ENCODE measurements at regions not wholly inside any gene's neighbourhood (a gene's known extent, or its start where the extent isn't known, plus 50 kb on each side); places are given as distances from the start of the nearest gene placed in this dataset.
A peak's percentile ranks its signal among the peaks of the same experiment; 100 is the strongest.

- ATAC-seq (replicated peaks in 6 of 8) = no peak
- peaks cover 2 to 9% of the 10 kb centered on the region in 2 donors for H3K4me1 ChIP-seq (replicated peaks in 1 of 2)
- in situ Hi-C loops (cut with MboI; ENCODE audit: low pct_unique_long_range_greater_than_20kb in 2 of 9, low sequenced_read_pairs in 9 of 9, unreplicated experiment in 9 of 9) = no loop called here
- WGBS, 10 experiments = 100% methylated on average over 1 of the region's 1 CpG; no CpG with 5 or more reads in 9 of the 10 experiments
- no peak overlapping the region for H3K27ac ChIP-seq
- H3K4me3 ChIP-seq = no peak overlapping the region
Measured at GRCh38 chr2:207240649-207241048, 74.9 kb upstream of the KLF7 start.

- ATAC-seq (replicated peaks in 6 of 8) = no peak
- Histone ChIP-seq H3K4me1 (replicated peaks in 1 of 2) (peaks cover 2 to 9% of the 10 kb centered on the region in 2 donors), H3K4me3 (no peak overlapping the region), H3K27ac (no peak overlapping the region)
- WGBS, 10 experiments = 21 to 95% (median 57%) methylated on average over 1 to 2 of the region's 3 CpGs; no CpG with 5 or more reads in 4 of the 10 experiments
- in situ Hi-C loops (cut with MboI; ENCODE audit: low pct_unique_long_range_greater_than_20kb in 2 of 9, low sequenced_read_pairs in 9 of 9, unreplicated experiment in 9 of 9) = no loop called here
Measured at GRCh38 chr2:207241198-207241597, 75.5 kb upstream of the KLF7 start.

GRCh38 chr2:207243601-207244000, 77.9 kb upstream of the KLF7 start:
- ATAC-seq (replicated peaks in 6 of 8) = no peak
- H3K4me1 ChIP-seq (replicated peaks in 1 of 2) = peaks cover 2 to 9% of the 10 kb centered on the region in 2 donors
- H3K27ac ChIP-seq = no peak overlapping the region
- in situ Hi-C loops (cut with MboI; ENCODE audit: low pct_unique_long_range_greater_than_20kb in 2 of 9, low sequenced_read_pairs in 9 of 9, unreplicated experiment in 9 of 9) = no loop called here
- 86 to 100% (median 100%) methylated on average over 1 of the region's 1 CpG; no CpG with 5 or more reads in 5 of the 10 experiments for WGBS, 10 experiments
- no peak overlapping the region for H3K4me3 ChIP-seq

GRCh38 chr2:207244971-207245925, 79.5 kb upstream of the KLF7 start:
- 0 to 100% (median 55%) methylated on average over 1 to 3 of the region's 7 CpGs for WGBS, 10 experiments
- in situ Hi-C loops (cut with MboI; ENCODE audit: low pct_unique_long_range_greater_than_20kb in 2 of 9, low sequenced_read_pairs in 9 of 9, unreplicated experiment in 9 of 9) = no loop called here
- Histone ChIP-seq H3K4me3 (no peak overlapping the region), H3K27ac (peak overlapping the region in 1 of 2 donors; percentile 42), H3K4me1 (replicated peaks in 1 of 2) (peaks cover 2 to 9% of the 10 kb centered on the region in 2 donors)
- peak in 5 of 8 experiments; percentile 38 to 74 (median 59) for ATAC-seq (replicated peaks in 6 of 8)

- in situ Hi-C loops (cut with MboI; ENCODE audit: low pct_unique_long_range_greater_than_20kb in 2 of 9, low sequenced_read_pairs in 9 of 9, unreplicated experiment in 9 of 9) = no loop called here
- Histone ChIP-seq H3K27ac (no peak overlapping the region), H3K4me1 (replicated peaks in 1 of 2) (peaks cover 27 to 28% of the 10 kb centered on the region in 2 donors), H3K4me3 (no peak overlapping the region)
- WGBS, 10 experiments = 87 to 100% (median 98%) methylated on average over 1 to 4 of the region's 4 CpGs
- no peak for ATAC-seq (replicated peaks in 6 of 8)
Measured at GRCh38 chr2:207248702-207249377, 83.1 kb upstream of the KLF7 start.

- no peak for ATAC-seq (replicated peaks in 6 of 8)
- in situ Hi-C loops (cut with MboI; ENCODE audit: low pct_unique_long_range_greater_than_20kb in 2 of 9, low sequenced_read_pairs in 9 of 9, unreplicated experiment in 9 of 9) = loop anchor here in 1 of 9 experiments (25.0 kb wide), 1 partner anchor 211 kb away; no protein-coding TSS in a partner anchor
- Histone ChIP-seq H3K4me1 (replicated peaks in 1 of 2) (peaks cover 29 to 39% of the 10 kb centered on the region in 2 donors), H3K27ac (no peak overlapping the region), H3K4me3 (no peak overlapping the region)
- 78 to 100% (median 90%) methylated on average over 1 to 3 of the region's 4 CpGs; no CpG with 5 or more reads in 3 of the 10 experiments for WGBS, 10 experiments
Measured at GRCh38 chr2:207251022-207251421, 85.3 kb upstream of the KLF7 start.

- in situ Hi-C loops (cut with MboI; ENCODE audit: low pct_unique_long_range_greater_than_20kb in 2 of 9, low sequenced_read_pairs in 9 of 9, unreplicated experiment in 9 of 9) = loop anchor here in 1 of 9 experiments (25.0 kb wide), 1 partner anchor 211 kb away; no protein-coding TSS in a partner anchor
- peak in 4 of 8 experiments; percentile 4 to 21 (median 7) for ATAC-seq (replicated peaks in 6 of 8)
- WGBS, 10 experiments = 65 to 100% (median 88%) methylated on average over 1 to 7 of the region's 7 CpGs; no CpG with 5 or more reads in 2 of the 10 experiments
- Histone ChIP-seq H3K27ac (peak overlapping the region in 1 of 2 donors; percentile 20), H3K4me1 (replicated peaks in 1 of 2) (peaks cover 36 to 45% of the 10 kb centered on the region in 2 donors), H3K4me3 (no peak overlapping the region)
Measured at GRCh38 chr2:207251573-207252192, 85.9 kb upstream of the KLF7 start.

- in situ Hi-C loops (cut with MboI; ENCODE audit: low pct_unique_long_range_greater_than_20kb in 2 of 9, low sequenced_read_pairs in 9 of 9, unreplicated experiment in 9 of 9) = loop anchor here in 1 of 9 experiments (25.0 kb wide), 1 partner anchor 210 kb away; no protein-coding TSS in a partner anchor
- Histone ChIP-seq H3K4me1 (replicated peaks in 1 of 2) (peaks cover 43 to 52% of the 10 kb centered on the region in 2 donors), H3K27ac (peak overlapping the region in 1 of 2 donors; percentile 20), H3K4me3 (no peak overlapping the region)
- no peak for ATAC-seq (replicated peaks in 6 of 8)
- 90 to 100% (median 100%) methylated on average over 1 of the region's 1 CpG; no CpG with 5 or more reads in 6 of the 10 experiments for WGBS, 10 experiments
Measured at GRCh38 chr2:207252416-207252815, 86.7 kb upstream of the KLF7 start.

GRCh38 chr2:207252979-207253645, 87.4 kb upstream of the KLF7 start:
- 0 to 100% (median 52%) methylated on average over 1 to 4 of the region's 4 CpGs; no CpG with 5 or more reads in 3 of the 10 experiments for WGBS, 10 experiments
- in situ Hi-C loops (cut with MboI; ENCODE audit: low pct_unique_long_range_greater_than_20kb in 2 of 9, low sequenced_read_pairs in 9 of 9, unreplicated experiment in 9 of 9) = loop anchor here in 1 of 9 experiments (25.0 kb wide), 1 partner anchor 209 kb away; no protein-coding TSS in a partner anchor
- Histone ChIP-seq H3K4me1 (replicated peaks in 1 of 2) (peaks cover 50 to 59% of the 10 kb centered on the region in 2 donors), H3K27ac (peak overlapping the region; percentile 46 to 51), H3K4me3 (no peak overlapping the region)
- ATAC-seq (replicated peaks in 6 of 8) = peak in 6 of 8 experiments; percentile 37 to 78 (median 73)

- 36 to 100% (median 73%) methylated on average over 2 to 10 of the region's 11 CpGs for WGBS, 10 experiments
- Histone ChIP-seq H3K27ac (peak overlapping the region; percentile 46 to 51), H3K4me1 (replicated peaks in 1 of 2) (peaks cover 57 to 66% of the 10 kb centered on the region in 2 donors), H3K4me3 (no peak overlapping the region)
- in situ Hi-C loops (cut with MboI; ENCODE audit: low pct_unique_long_range_greater_than_20kb in 2 of 9, low sequenced_read_pairs in 9 of 9, unreplicated experiment in 9 of 9) = loop anchor here in 1 of 9 experiments (25.0 kb wide), 1 partner anchor 208 kb away; no protein-coding TSS in a partner anchor
- ATAC-seq (replicated peaks in 6 of 8) = no peak
Measured at GRCh38 chr2:207253666-207254345, 88.1 kb upstream of the KLF7 start.

- Histone ChIP-seq H3K4me3 (no peak overlapping the region), H3K4me1 (replicated peaks in 1 of 2) (peaks cover 66 to 77% of the 10 kb centered on the region in 2 donors), H3K27ac (no peak overlapping the region)
- no peak for ATAC-seq (replicated peaks in 6 of 8)
- in situ Hi-C loops (cut with MboI; ENCODE audit: low pct_unique_long_range_greater_than_20kb in 2 of 9, low sequenced_read_pairs in 9 of 9, unreplicated experiment in 9 of 9) = loop anchor here in 1 of 9 experiments (25.0 kb wide), 1 partner anchor 207 kb away; no protein-coding TSS in a partner anchor
- WGBS, 10 experiments = 5 to 97% (median 88%) methylated on average over 2 to 9 of the region's 9 CpGs
Measured at GRCh38 chr2:207254591-207255464, 89.1 kb upstream of the KLF7 start.
